OCI-LY3 (cell line): ENCODE measurements at regions not wholly inside any gene's neighbourhood (a gene's known extent, or its start where the extent isn't known, plus 50 kb on each side); places are given as distances from the start of the nearest gene placed in this dataset.

Experiments used
- EZH2phosphoT487 ChIP-seq: fragments of 200-600 bp; shearing (Covaris generic); IDR thresholded peaks from 2 replicates; pipeline ENCODE4 v1.6.1; 2018; ENCODE audit warnings: antibody characterized with exemption, mixed run types, low read depth
- TF ChIP-seq, protein P1 (sequence below): fragments of 200-600, 300-600 bp; sonication (generic); IDR thresholded peaks from 2 replicates; pipeline ENCODE4 v1.5.1; 2014; ENCODE audit warnings: antibody characterized with exemption, low read length, low read depth

DNA sequence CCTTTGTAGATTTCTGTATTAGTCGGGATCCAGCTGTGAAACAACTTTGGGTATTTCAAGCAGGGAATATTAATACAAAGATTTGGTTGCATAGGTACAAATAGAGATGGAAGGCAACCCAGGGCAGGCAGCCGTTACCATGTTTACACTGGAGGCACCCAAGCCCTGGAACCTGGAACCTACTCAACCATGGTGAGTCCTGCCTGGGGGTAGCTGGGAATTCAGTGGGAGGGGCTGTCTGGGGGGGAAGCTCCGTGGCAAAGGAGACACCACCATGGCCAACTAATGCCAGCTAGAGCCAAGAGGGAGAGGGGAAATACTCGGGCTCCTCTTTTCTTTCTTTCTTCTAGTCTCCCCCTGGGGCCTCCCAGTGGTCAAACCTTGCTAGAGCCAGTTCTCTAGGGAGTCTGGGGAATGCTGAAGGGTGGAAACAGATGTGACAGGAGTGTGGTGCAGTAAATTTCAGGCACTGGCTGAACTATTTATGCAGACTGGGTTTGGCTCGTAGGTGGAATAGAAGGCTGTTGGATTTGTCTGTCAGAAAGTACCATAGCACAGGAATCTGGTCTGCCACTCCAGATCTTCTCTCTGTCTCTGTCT is 91.9 kb upstream of the CACNA1E start:
- TF ChIP-seq, protein P1, sequence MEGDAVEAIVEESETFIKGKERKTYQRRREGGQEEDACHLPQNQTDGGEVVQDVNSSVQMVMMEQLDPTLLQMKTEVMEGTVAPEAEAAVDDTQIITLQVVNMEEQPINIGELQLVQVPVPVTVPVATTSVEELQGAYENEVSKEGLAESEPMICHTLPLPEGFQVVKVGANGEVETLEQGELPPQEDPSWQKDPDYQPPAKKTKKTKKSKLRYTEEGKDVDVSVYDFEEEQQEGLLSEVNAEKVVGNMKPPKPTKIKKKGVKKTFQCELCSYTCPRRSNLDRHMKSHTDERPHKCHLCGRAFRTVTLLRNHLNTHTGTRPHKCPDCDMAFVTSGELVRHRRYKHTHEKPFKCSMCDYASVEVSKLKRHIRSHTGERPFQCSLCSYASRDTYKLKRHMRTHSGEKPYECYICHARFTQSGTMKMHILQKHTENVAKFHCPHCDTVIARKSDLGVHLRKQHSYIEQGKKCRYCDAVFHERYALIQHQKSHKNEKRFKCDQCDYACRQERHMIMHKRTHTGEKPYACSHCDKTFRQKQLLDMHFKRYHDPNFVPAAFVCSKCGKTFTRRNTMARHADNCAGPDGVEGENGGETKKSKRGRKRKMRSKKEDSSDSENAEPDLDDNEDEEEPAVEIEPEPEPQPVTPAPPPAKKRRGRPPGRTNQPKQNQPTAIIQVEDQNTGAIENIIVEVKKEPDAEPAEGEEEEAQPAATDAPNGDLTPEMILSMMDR, result peak; percentile 8; the same call in 1 of the 2 replicates
- no peak for TF ChIP-seq EZH2phosphoT487
